GM20000 (cell line): ENCODE measurements at regions not wholly inside any gene's neighbourhood (a gene's known extent, or its start where the extent isn't known, plus 50 kb on each side); places are given as distances from the start of the nearest gene placed in this dataset.
"Not testable (repeated sequence)": the region's sequence is repeated elsewhere in the genome, so short reads cannot be mapped to it uniquely, and the experiment has no call there.

Experiments used
- DNase-seq: peaks from one replicate; pipeline ENCODE4 v3.0.0; 2012; ENCODE audit warnings: low spot score
- CTCF ChIP-seq: IDR thresholded peaks from 2 replicates; pipeline ENCODE4 v1.5.1; 2012; ENCODE audit warnings: mild to moderate bottlenecking, control low read depth; ENCODE audit errors: extremely low read depth, missing control alignments

GRCh38 chr7:94146408-94146807 lies 142.3 kb upstream of the BET1 start:
- no peak for TF ChIP-seq CTCF
- DNase-seq = no peak

DNA sequence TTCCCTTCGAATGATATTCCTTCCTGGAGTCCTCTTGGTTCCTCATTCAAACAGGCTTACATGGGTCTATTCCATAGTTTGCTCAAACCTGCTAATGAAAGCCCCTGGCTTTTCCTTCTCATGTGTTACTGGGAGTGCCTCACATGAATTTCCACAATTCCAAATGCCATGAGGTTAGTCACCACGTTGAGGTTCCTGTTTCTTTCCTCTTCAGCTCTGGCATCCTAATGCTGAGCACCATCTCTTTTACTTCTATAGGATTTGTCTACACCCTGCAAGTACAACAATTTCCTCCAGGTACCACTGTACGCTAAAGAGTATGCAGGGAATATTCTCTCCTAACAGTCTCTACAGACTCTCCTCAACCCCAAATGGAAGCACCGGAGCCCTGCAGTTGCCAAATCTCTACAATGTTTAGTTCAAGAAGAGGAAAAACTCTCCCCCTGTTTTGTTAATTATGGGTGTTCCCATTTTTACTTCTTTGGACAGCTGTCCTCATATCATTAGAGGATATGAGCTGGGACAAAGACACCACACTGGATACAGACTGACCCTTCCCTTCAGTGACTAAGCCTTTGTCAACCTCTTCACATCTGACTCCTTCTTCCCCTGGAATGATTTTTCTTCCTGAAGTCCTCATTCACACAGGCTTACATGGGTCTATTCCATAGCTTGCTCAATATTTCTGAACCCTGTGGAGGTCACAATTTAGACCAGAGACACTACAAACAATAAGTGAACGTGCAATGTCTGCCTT lies 145.8 kb upstream of the BET1 start:
- no peak for DNase-seq
- TF ChIP-seq CTCF = no peak

DNA sequence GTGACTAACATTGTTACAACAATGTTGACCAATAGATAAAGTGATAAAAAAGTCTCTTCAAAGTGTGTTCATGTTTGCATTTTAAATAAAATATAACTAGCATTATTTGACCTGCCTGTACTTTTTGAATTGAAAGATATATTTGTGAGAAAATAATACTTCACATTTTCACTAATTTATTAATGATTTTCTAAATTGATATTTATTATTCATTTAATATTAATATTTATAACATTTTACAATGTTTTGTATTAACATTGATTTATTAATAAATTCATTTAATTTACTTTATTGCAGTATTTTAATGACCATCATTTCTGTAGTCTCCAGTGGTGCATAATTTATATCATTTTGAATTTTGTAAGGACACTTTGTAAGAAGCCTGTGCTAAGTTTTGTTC lies 150.0 kb upstream of the BET1 start:
- no peak for DNase-seq
- TF ChIP-seq CTCF = no peak

GRCh38 chr7:94154858-94155257 lies 150.7 kb upstream of the BET1 start:
- TF ChIP-seq CTCF = no peak
- no peak for DNase-seq

DNA sequence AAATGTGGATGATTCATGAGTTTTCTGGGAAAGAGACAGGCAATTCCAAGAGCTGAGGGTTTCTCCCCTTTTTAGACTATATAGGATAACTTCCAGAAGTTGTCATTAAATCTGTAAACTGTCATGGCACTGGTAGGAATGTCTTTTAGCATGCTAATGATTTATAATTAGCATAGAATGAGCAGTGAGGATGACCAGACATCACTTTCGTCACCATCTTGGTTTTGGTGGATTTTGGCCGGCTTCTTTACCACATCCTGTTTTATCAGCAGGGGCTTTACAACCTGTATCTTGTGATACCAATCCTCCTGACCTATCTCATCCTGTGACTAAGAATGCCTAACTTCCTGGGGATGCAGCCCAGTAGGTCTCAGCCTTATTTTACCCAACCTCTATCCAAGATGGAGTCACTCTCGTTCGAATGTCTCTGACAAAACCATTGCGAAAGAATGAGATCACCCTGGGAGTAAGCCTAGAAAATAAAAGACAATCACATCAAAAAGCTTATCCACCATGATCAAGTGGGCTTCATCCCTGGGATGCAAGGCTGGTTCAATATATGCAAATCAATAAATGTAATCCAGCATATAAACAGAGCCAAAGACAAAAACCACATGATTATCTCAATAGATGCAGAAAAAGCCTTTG lies 153.6 kb upstream of the BET1 start:
- not testable (repeated sequence) for DNase-seq

GRCh38 chr7:94160719-94161435 lies 156.7 kb upstream of the BET1 start:
- peak; percentile 56 for DNase-seq

DNA sequence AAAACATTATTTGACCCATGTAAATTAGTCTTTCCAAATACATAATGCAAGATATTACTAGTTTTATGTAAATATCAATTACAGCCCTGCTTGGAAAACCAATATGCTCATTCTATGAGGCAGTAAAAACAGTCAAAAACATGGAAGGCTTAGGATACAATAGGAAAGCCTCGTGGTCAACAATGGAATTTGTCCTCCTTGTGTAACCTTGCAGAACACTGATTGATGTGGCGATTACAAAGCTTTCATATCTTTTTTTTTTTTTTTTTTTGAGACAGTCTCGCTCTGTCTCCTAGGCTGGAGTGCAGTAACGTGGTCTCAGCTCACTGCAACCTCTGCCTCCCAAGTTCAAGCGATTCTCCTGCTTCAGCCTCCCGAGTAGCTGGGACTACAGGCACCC lies 157.3 kb upstream of the BET1 start:
- no peak for DNase-seq

More at GRCh38 chr7:94160719-94161435, 156.7 kb upstream of the BET1 start:
- no peak for TF ChIP-seq CTCF

More for the DNA sequence above, 157.3 kb upstream of the BET1 start:
- no peak for TF ChIP-seq CTCF
